ENCODE measurements at regions not wholly inside any gene's neighbourhood (a gene's known extent, or its start where the extent isn't known, plus 50 kb on each side); places are given as distances from the start of the nearest gene placed in this dataset.
"Not testable (repeated sequence)": the region's sequence is repeated elsewhere in the genome, so short reads cannot be mapped to it uniquely, and the experiment has no call there.

DNA sequence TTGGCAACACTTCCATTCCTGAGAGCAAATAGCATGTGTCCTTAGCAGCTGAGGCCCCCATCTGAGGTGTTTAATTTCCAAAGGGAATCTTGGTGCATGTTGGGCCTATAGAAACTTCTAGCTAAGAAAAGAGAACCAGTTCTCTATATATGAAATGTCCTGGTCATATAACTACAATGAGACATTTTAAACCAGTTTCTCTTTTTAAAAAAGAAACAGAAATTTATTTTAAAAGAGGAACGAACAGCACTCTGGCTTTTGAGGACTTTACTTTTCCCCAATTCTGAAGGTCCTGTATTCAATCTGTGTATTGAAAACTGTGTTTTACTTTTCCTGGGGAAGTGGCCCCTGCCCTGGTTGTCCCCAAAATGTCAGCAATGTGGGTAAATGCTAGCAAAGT is 94.0 kb upstream of the FOXN2 start:
- DNase-seq (ENCODE audit: low spot score) = no peak

DNA sequence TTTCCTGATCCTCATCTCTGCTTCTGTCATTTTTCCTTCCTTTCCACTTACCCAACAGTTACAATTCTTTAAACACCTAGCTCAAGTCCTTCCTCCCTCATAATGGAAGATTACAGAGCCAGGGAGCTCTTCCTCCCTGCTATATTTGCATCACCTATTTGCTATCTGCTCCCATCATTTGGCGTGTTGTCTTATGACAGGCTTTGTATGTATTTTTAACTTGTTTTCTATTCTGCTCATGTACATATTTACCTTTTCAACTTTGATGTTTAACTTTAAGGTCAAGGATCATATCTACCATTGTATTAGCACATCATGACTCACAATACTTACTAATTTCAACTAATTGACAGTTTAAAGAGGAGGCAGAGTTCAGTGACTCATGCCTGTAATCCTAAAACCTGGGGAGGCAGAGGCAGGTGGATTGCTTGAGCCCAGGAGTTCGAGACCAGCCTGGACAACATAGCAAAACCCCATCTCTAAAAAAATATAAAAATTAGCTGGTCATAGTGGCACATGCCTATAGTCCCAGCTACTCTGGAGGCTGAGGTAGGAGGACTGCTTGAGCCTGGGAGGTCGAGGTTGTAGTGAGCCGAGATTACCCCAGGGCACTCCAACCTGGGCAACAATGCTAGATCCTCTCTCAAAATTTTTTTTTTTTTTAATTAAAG is 92.5 kb upstream of the FOXN2 start:
- DNase-seq (ENCODE audit: low spot score) = no peak

DNA sequence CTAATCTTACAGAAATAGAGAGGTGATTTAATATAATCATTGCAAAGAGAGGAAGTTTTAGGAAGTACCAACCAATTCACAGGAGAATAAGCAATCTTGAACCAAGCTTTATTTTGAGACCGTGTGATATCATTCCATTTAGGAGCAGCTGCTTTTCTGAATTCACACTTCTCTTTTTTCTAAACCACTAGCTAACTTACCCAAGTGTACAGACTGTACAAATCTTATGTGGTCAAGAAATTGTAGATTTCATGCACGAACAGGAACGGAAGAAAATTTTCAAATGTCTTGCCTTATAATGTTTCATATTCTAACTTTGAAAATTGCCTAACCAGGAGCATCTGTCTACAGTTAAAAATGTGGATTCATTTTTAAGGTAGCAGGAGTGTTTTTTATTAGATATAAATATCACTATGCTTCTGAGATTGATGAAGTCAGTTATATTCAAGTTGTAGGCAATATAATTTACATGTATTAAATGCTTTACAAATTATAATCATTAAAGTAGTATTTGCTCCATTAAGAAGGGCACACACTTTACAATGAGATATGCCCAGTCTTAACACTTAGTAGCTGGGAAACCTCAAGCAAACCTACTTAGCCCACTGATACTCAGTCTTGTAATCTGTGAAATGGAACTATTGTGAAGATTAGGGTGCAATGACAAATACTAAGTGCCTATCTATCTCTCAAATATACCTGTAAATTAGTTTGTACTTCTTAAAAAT is 86.7 kb upstream of the FOXN2 start:
- DNase-seq (ENCODE audit: low spot score) = no peak

DNA sequence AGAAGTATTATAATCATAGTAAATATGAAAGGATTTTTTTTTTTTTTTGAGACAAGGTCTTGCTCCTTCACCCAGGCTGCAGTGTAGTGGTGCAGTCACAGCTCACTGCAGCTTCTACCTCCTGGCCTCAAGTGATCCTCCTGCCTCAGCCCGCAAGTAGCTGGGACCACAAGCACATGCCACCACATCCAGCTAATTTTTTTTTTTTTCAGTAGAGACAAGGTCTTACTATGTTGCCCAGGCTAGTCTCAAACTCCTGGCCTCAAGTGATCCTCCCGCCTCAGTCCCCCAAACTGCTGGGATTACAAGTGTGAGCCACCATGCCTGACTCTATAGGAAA is 86.2 kb upstream of the FOXN2 start:
- DNase-seq (ENCODE audit: low spot score) = no peak

DNA sequence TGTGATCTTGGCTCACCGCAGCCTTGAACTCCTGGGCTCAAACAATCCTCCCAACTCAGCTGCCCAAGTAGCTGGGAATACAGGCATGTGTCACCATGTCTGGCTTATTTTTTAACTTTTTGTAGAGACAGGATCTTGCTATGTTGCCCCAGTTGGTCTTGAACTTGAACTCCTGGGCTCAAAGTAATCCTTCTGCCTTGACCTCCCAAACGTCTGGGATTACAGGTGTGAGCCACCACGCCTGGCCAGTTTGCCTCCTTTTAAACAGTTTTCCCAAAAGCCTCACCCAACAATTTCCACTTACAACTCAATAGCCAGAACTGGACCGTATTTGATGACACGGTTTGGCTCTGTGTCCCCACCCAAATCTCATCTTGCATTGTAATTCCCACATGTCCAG is 85.4 kb upstream of the FOXN2 start:
- no peak for DNase-seq (ENCODE audit: low spot score)

DNA sequence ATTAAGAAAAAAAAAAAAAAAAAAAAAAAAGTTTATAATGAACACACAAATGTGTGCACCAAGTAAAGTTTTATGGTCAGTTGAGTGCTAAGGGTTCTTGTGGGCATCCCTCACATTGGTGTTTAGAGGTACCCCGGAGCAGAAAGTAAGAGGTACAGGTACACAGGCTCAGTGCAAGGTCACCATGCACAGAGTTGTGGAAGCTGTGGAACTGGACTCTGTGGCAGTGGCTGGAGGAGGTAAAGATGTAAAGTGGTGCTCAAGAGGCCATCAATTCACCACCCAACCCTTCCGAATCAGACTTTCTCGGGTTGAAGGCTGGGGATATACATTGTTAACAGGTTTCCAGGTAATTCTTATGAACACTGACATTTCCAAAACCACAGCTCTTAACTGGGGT is 83.6 kb upstream of the FOXN2 start:
- DNase-seq (ENCODE audit: low spot score) = no peak

DNA sequence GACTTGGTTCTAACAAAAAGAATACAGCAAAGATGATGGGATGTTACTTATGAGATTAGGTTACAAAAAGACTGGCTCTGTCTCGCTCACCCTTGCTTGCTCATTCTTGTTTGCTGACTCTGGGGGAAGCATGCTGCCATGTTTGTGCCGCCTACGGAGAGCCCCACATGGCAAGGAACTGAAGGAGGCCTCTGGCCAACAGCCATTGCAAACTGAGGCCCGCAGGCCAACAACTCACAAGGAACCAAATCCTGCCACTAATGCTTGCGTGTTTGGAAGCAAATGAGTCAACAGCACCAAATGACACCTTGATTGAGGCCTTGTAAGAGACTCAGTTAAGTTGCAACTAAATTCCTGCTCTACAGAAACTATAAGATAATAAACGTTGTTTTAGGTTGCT is 82.1 kb upstream of the FOXN2 start:
- DNase-seq (ENCODE audit: low spot score) = no peak

DNA sequence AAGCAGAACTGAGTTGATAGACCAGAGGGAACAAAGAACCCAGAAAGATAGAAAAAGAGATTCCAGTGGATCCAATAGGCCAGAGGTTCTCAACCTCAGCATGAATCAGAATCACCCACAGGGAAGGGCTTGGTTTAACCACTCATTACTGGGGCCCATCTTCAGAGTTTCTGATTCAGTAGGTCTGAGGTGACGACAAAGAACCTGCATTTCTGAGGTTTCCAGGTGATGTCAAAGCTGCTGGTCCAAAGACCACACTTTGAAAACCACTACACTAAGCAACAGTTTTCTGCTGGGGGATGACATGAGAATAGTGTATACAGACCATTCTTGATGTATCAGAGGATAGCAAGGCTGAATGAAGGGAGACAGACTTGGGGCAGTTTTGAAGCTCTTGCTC is 81.5 kb upstream of the FOXN2 start:
- no peak for DNase-seq (ENCODE audit: low spot score)

DNA sequence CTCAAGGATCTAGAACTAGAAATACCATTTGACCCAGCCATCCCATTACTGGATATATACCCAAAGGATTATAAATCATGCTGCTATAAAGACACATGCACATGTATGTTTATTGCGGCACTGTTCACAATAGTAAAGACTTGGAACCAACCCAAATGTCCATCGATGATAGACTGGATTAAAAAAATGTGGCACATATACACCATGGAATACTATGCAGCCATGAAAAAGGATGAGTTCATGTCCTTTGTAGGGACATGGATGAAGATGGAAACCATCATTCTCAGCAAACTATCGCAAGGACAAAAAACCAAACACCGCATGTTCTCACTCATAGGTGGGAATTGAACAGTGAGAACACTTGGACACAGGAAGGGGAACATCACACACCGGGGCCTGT is 80.7 kb upstream of the FOXN2 start:
- not testable (repeated sequence) for DNase-seq (ENCODE audit: low spot score)

DNA sequence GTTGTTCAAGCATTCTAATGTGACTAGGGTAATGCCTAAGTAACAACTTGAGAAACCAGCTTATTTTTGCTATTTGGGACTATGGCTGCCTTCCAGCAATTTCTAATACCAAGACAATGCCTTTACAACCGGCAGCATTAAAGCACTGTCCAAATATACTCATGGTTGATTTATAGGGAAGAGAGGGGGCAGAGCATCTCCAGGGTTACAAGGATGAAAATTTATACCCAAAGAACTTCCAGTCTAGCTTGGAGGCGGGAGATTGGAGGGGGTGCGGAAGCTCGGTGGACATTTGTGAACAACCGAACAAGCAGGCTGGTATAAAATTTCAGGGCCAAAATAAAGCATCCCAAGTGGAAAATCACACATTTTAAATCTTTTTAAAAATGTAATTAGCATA is 79.4 kb upstream of the FOXN2 start:
- DNase-seq (ENCODE audit: low spot score) = no peak

DNA sequence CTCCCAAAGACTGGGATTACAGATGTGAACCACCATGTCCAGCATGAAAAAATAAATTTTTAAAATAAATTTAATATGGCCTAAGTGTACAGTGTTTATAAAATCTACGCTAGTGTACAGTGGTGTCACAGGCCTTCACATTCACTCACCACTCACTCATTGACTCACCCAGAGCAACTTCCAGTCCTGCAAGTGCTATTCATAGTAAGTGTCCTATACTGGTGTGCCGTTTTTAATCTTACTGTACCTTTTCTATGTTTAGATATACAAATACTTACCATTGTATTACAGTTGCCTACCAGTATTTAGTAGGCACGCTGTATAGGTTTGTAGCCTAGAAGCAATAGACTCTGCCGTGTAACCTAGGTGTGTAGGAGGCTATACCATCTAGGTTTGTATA is 76.1 kb upstream of the FOXN2 start:
- no peak for DNase-seq (ENCODE audit: low spot score)

DNA sequence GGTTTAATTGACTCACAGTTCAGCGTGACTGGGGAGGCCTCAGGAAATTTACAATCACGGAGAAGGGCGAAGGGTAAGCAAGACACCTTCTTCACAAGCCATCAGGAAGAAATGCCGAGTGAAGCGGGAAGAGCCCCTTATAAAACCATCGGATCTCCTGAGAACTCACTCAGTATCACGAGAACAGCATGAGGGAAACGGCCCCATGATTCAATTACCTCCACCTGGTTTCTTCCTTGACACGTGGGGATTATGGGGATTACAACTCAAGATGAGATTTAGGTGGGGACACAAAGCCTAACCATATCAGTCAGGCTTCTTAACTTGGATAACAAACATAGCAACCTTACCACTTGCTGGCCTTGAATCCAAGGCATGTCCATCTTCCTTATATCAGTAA is 73.6 kb upstream of the FOXN2 start:
- no peak for DNase-seq (ENCODE audit: low spot score)

DNA sequence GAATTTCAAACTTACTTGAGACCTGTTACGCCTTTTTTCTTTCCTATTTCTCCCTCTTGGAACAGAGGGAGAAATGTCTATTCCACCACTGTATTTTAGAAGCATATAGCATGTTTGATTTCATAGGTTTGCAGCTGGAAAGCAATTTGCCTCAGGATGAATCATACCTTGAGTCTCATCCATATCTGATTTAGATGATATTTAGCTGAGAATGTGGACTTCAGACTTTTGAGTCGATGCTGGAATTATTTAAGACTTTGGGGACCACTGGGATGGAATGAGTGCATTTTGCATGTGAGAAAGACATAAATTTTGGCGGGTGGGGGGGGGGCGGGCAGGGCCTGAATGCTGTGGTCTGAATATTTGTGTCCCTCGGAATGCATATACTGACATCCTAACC is 67.3 kb upstream of the FOXN2 start:
- no peak for DNase-seq (ENCODE audit: low spot score)

DNA sequence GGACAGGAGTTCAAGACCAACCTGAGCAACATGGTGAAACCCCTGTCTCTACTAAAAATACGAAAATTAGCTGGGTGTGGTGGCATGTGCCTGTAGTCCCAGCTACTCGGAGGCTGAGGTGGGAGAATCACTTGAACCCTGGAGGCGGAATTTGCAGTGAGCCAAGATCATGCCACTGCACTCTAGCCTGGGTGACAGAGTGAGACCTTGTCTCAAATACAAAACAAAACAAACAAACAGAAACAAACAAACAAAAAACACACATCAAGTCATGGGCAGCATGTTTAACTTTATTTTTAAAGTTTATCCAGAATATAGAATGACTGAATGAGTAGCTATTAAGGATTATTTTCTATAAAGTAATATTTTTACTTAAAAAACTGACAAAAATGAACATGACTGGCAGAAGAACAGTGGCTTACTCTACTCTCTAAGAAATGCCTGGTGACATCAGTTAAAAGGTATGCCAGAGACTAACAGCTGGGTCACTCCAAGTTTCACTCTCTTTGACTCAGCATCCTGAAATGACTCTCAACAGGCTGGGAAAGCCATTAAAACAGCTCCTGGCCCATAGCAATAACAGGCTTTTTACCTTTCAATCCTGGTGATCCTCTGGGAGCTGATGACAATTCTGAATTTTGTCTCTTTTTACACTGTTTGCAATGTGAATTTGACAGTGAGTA is 66.1 kb upstream of the FOXN2 start:
- DNase-seq (ENCODE audit: low spot score) = peak; percentile 89

DNA sequence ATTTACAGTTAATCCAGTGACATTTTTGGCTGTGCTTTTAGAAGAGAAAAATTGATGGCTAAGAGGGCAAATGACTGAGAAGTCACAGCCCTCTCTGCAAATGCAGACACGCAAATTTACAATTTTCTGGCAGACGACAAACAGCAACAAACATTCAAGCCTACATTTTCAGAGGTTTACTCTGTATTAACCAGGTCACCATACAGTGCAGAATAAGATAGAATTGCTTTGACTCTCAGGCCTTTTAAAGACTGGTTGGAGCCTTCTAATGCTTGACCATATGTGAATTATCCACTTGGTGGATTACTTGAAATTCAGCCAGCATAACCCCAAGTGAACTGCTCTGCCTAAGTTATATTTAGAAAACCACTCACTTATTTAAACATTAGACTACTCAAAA is 65.5 kb upstream of the FOXN2 start:
- peak; percentile 14 for DNase-seq (ENCODE audit: low spot score)

DNA sequence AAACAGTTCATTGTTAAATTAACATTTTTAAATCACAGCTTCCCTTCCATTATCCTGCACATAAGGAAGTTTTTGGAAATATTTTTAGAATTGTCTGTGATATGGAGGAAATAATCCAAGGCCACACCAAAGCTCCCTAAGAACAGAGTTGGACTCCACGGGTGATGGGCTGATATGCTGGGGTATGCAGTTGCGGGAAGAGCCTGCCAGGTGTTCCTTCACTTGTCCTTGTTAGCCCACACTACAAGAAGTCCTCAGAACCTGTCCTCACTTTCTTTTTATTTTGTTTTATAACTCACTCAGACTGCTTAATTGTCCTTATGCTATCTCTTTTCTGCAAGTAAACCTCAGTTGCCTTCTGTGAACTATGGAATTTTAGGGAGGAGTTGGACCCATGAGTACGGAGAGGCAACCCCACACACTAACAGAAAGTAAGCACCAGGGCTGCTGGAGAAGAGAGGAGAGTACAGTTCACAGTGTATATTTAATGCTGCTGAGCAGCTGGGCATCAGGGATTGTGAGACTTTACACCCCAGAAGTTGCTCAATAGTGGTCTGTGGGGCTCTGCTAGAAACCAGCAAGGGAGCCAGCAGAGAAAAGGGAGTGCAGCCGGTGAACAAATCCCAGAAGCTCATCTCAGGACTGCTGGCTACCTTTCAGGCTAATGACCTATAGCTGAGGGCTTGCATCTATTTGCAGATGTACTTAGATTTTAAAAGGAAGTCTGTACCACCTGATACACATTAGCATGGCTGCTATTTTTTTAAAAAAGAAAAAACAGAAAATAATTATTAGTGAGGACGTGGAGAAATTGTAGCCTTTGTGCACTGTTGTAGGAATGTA is 64.6 kb upstream of the FOXN2 start:
- DNase-seq (ENCODE audit: low spot score) = peak; percentile 45

DNA sequence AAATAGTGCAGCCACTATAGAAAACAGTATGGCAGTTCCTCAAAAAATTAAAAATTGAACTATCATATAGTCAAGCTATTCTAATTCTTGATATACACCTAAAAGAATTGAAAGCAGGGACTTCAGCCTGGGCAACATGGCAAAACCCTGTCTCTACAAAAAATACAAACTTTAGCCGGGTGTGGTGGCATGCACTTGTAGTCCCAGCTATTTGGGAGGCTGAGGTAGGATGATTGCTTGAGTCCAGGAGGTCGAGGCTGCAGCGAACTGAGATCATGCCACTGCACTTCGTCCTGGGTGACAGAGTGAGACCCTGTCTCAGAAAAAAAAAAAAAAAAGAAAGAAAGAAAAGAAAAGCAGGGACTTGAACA is 64.0 kb upstream of the FOXN2 start:
- DNase-seq (ENCODE audit: low spot score) = no peak

DNA sequence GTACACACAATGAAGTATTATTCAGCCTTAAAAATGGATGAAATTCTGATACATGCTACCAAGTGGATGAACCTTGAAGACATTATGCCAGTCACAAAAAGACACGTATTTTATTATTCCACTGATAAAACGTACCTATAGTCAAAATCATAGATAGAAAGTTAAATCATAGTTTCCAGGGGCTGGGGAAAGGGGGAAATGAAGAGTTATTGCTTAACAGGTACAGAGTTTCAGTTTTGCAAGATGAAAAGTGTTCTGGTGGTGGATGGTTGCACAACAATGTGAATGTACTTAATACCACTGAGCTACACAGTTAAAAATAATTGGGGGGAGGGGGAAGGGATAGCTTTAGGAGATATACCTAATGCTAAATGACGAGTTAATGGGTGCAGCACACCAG is 63.5 kb upstream of the FOXN2 start:
- no peak for DNase-seq (ENCODE audit: low spot score)

DNA sequence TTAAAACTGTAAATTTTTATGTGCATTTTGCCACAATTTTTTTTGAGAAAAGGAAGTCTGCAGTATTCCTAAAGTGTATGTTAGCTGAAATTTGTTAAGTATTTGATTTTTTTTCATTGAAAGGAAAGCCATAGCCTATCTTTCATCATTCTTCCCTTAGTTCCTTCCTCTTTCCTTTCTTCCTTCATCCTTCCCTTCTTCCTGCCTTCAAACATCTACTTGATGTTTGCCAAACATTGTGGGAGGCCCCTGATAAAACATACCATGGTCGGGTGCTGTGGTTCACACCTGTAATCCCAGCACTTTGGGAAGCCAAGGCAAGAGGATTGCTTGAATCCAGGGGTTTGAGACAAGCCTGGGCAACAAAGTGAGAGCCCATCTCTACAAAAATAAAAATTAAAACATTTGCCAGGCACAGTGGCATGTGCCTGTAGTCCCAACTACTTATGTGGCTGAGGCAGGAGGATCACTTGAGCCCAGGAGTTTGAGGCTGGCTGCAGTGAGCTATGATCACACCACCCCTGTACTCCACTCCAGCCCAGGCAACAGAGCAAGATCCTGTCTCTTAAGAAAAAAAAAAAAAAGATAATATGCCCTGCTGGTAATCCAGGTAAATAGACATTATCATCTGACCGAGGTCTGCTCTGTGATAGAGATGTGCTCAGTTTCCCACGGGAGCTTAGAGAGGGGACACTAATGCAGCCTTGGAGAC is 62.9 kb upstream of the FOXN2 start:
- no peak for DNase-seq (ENCODE audit: low spot score)

DNA sequence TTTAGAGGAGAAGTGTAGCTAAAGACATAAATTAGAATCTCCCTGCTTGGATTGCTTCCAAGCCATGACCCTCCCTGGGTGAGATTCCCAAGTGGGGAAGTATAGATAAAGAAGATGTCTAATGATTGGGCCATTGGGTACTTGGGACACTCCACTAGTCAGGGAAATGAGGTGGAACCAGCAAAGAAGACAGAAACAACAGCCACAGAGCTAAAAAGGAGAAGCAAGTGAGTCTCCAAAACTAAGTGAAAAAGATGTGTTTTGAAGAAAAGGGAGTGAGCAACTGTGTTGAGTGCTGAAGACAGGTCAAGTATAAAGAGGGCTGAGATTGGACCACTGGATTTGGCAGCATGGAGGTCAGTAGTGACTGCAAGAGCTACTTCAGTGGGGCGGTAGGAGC is 61.2 kb upstream of the FOXN2 start:
- DNase-seq (ENCODE audit: low spot score) = no peak

DNA sequence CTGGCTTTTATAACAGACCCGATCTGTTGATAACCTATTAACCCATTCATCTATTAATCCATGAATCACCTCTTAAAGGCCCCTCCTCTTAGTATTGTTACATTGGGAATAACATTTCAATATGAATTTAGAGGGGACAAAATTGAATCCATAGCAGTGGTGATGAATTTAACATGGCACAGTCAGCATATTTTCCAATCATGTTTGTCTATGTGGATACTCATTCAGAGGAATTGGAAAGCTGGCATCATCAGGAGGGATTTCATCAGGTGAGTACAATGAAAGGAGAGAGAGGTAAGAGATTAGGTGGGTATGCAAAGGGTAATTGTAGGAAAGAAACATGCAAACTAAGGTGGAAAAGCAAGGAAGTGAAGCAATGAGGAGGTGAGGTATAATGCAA is 59.6 kb upstream of the FOXN2 start:
- no peak for DNase-seq (ENCODE audit: low spot score)

DNA sequence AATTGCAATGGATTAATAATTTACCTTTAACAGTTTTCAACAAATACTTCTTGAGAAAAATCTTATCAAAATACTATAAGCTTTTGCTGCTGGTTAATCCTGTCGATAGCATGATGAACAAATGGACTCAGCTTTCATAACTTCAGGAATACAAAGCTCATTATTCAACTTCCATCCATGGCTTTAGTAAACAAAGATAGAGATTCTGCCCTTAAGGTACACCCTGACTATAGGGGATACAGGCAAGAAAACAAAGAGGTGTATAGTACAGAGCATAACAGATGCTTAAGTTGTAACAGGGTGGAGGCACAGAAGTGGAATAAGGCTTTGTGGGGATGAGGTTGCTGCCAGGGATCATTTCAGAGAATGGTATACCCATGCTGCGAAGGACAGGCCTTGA is 57.0 kb upstream of the FOXN2 start:
- DNase-seq (ENCODE audit: low spot score) = no peak

Data from AG08395 (cell line).